NCI-H187 (cell line): ENCODE measurements at regions not wholly inside any gene's neighbourhood (a gene's known extent, or its start where the extent isn't known, plus 50 kb on each side); places are given as distances from the start of the nearest gene placed in this dataset.
"Not testable (repeated sequence)": the region's sequence is repeated elsewhere in the genome, so short reads cannot be mapped to it uniquely, and the experiment has no call there.

ENCODE experiments used
- DNase-seq, 2 experiments: peaks; one replicate each; lab custom pipeline; 2025; lab: John Stamatoyannopoulos, UW

GRCh38 chr13:76349700-76350099 lies 536.5 kb downstream of the KCTD12 start:
- DNase-seq: no peak

GRCh38 chr13:76339649-76340048 lies 546.6 kb downstream of the KCTD12 start:
- no peak for DNase-seq

DNA sequence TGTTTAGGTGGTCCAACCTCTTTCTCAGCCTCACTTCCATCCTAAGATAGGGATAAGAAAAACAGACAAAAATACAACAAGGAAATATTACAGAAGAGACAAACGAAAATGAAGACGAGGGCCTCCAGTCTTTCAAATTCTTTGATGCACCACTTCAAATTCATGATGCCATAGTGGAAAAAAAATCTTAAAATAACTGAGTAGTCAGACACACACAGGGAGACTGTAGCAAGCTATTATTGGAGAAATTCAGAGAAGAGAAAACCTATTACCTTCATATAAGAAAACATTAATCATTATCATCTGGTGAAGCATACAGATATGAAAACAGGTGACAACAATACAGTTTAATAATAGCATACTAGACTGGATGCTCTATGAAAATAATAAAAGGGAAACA lies 548.2 kb downstream of the KCTD12 start:
- DNase-seq: no peak

DNA sequence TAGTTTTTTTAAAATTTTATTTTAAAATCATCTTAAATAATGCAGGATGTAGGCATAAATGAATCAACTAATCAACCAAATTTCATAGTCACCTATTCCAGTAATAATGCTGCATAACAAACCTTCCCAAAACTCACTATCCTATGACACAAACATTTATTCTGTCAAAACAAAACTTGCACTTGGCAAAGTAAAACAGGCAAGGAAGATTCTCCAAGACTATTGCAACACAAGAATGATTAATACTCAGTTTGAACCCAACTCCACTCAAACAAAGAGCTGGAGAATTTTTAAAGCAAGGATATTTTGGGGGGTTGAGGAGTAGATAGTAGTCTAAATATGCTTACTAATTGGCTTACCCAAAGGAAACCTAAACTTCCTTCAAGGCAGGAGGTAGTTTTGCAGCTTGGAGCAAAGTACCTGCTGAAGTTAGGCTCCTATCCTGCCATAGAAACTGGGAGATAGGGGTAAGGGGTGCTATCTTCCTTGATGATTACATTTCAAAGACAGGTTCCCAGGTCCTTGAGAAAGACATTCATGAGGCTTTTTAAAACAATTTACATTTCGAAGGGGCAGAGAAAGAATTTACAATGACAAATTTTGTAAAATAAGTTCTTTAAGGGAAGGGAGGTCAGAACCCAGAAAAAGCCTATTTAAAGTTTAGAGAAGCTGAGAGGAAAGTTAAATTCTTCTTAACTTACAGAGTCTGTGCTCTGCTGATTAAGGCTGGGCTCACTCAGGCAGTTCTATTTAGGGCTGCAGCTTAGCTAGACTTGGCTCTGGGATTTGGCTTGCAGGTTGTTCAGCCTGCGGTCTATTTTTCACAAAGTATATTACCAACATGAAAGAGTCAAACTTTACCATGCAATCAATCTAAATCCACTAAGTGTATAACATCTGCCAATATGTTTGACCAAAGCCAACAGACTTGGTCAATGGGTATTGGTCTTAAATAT lies 549.0 kb downstream of the KCTD12 start:
- DNase-seq: no peak

DNA sequence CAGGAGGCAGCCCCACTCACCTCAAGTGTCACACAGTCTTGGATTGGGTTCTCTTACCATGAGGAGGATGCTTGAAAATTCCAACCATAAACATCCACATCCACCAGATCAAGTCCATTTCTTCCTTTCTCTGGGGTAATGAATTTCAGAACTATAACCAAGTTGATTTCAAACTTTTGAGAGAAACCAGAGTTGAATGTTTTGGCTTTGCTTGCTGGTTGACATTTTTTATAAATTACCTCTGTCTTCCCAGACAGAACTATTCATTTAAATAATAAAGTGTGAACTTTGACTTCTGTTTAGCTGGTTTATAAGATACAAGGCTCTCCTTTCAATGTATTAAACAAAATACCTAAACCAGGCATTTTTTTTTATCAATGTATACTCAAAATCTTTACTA lies 550.7 kb downstream of the KCTD12 start:
- no peak for DNase-seq

DNA sequence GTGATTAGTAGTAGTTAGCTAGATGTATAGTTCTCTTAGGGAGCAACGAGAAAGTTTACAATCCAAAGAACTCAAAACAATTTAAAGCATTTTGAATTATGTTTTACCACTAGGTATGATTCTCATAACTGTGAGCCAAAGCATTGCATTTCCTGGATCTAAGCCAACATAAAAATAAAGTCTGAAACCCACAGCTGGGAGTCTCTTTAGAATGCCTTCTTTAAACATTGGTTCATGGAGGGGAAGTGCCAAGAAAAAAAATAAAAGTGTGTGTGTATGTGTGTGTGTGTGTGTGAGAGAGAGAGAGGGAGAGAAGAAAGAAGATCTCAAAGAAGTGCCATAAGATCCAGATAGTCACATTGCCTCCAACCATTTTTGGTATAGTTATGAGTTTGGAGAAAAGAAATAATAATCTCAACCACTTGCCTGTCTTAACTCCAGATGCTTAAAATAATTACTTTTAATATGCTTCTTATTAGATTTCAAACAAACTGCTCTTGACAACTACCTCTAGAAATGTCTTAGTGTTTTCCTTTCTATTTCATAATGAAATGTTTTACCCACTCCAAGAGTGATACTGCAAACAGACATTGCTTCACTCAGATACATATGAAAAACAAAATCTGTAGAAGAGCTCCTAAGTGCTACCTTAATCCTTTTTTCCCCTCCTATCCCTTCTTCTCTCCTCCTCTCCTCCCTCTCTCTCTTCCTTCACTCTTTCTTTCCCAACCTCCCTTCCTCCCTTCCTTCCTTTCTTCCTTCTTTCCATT lies 554.1 kb downstream of the KCTD12 start:
- no peak for DNase-seq

- no peak for DNase-seq
Measured at GRCh38 chr13:76330761-76331160, 555.4 kb downstream of the KCTD12 start.

DNA sequence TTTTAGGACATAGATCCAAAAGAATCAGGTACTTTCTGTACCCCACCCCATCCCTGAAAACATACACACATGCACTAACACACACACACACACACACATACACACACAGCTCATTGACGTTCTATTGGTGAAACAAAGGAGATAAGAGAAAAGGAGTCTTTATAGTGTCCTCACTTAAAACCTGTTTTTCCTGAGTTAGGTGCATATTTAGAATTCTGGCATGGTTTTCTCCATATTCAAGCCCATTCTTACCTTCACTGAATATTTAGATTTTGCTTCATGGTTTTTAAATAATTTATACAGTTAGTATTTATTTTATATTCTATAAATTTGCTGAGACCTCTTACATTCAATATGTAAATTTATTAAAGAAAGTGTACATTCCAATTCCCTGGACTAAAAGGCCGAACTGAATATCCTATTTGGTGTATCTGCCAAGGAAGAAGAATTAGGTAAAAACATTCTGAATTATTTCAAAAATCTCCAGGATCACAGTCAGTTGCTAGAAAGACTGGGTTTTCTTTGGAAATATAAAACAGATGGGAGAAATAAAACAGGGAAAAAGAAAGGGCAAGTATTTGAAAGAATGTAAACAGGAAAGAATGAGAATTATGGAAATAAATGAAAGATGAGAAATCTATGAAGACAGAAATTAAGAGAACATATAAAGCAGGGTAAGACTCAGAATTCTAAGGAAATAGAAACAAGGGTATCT lies 556.2 kb downstream of the KCTD12 start:
- DNase-seq: no peak

- DNase-seq: no peak
Measured at GRCh38 chr13:76329004-76329403, 557.2 kb downstream of the KCTD12 start.

DNA sequence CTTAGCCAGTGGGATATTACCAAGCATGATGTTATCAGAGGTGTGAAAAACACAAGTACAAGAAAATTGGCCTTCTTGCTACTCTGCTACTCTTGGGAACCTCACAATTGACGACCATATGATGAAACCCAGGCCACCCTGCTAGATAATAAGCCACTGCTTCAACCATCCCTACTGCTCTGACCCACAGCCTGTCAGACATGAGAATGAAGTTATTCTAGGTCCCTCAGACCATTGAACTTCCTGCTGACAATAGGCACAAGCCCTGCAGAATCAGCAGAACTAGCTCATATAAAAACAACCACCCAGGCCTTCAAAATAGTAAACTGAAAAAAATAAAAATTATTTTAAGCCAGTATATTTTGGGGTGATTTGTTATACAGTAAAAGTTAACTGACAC lies 559.9 kb downstream of the KCTD12 start:
- DNase-seq: no peak

- no peak for DNase-seq
Measured at GRCh38 chr13:76319921-76320320, 566.3 kb downstream of the KCTD12 start.

DNA sequence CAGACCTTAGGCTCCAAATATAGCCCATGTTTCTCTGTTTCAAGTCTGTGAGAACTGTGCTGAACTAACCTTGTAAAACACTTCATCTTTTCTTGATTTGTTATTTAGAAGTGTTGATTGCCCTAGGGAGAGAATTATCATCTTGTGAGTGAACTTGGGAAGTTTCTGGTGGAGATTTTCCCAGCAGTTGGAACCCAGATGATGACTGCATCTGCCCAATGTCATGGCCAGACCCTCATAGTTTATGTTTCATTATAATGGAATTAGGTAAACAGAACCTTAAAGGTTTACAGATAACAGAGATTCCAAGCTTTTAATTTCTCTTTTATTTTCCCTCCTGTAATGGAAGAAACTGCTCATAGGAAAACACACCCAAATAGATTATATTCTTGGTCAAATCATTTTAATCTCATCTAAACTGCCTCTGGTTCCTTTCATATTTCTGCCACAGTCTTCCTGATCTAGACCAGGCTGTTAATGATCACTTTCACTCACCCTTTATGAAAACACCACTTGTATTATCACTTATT lies 569.1 kb downstream of the KCTD12 start:
- no peak for DNase-seq

DNA sequence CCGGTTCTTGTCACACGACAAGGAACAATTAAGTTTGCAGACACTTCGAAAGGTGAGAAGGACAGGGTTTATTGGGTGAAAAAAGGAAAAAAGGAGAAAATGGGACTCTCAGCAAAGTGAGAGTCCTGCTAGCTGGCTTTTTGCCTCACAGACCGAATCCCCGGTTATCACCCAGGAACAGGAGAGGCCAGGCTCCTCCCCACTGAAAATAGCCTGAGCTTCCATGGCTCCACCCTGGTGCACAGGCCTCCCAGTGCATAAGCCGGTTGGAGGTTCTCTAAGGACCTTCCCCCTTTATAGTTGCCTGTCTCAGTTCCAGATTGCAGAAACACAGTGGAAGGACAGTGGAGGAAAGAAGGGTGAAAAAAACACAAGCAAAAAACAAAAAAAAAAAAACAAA lies 571.7 kb downstream of the KCTD12 start:
- DNase-seq: no peak

GRCh38 chr13:76307142-76307541 lies 579.1 kb downstream of the KCTD12 start:
- no peak for DNase-seq

DNA sequence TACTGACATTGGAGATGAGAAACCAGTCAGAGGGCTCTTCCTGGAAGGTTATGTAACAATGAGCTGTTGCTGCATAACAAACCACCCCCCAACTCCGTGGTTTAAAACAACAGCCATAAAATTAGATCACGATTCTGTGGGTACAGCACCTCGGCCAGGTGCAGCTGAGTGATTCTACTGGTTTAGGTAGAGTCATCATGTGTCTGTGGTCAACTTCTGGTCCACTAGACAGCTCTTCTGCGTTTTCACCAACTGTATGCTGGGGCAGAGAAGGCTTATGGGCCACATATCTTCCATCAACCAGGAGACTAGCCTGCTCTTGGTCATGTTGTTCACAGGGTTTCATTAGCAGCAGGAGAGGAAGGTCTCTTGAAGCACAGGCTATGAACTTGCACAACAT lies 585.5 kb downstream of the KCTD12 start:
- DNase-seq: no peak

DNA sequence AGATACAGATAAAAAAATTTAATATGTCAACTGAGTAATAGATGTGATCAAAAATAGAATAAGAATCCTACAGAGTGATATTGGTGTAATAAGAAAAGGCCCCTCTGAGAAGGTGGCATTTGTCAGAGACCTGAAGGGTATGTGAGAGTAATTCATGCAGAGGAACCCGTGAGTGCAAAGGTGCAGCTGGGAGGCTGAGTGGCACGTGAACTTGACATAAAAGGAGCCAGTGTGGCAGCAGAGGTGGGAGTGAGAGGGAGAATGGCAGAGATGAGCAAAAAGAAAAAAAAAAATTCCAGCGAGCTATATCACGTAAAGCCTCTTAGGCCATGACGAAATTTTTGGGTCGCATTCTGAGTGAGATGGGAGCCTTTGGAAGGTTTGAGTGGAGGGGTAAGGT lies 588.9 kb downstream of the KCTD12 start:
- DNase-seq: no peak

GRCh38 chr13:76296751-76297150 lies 589.5 kb downstream of the KCTD12 start:
- no peak for DNase-seq

DNA sequence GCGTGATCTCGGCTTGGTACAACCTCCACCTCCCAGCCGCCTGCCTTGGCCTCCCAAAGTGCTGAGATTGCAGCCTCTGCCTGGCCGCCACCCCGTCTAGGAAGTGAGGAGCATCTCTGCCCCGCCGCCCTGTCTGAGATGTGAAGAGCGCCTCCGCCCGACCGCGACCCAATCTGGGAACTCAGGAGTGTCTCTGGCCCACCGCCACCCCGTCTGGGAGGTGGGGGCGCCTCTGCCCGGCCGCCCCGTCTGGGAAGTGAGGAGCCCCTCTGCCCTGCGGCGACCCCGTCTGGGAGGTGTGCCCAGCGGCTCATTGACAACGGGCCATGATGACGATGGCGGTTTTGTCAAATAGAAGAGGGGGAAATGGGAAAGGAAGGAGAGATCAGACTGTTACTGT lies 591.2 kb downstream of the KCTD12 start:
- DNase-seq: not testable (repeated sequence)

DNA sequence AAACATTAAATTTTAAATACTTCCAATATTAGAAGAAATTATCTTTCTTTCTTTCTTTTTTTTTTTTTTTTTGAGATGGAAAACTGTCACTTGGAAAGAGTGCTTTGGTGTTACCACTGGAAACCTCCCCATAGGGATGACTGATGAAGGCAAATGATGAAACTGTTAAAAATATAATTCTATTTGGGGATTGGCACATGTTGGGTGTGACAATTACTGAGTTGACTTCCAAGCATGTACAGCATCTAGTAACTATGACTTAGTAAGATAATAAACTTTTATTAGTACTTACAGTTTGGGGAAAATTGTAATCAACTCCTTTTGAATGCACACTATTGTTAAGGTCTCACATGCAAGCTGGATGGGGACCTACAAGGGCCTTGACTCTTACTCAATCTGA lies 592.5 kb downstream of the KCTD12 start:
- DNase-seq: no peak

DNA sequence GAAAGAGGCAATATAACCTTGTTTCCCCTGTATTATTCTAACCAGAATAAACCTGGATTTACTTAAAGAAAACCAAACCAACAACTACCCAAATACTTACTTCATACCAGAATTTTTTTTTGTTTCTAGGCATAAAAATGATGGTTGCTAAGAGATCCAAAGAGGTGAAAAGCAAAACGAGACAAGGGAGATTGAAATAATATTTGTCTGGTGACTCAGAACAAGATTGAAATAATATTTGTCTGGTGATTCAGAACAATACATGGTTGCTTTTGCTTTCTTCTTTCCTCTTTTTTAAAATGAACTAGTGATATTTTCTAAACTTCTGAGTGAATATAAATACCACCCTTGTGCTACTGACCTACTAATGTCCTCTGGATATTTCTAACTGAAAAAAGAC lies 592.9 kb downstream of the KCTD12 start:
- no peak for DNase-seq

- DNase-seq: no peak
Measured at GRCh38 chr13:76292726-76293125, 593.5 kb downstream of the KCTD12 start.

DNA sequence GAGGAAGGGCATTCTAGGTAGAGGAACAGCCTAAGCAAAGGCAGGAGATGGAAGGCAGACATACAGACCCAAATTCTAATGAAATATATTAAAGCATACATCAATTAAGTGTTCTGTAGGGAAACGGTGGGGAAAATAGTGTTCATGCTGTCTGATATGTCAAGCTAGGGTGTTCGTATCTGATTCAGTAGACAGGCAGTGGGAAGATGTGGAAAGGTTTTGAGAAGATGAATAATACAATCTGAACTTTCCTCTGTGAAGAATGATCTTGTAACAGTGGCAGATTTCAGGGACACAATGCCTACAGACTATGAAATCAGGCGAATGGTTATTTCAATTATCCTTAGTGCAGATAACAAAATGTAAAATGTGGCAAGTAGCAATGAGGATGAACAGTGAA lies 594.2 kb downstream of the KCTD12 start:
- no peak for DNase-seq
